ENCODE measurements at regions not wholly inside any gene's neighbourhood (a gene's known extent, or its start where the extent isn't known, plus 50 kb on each side); places are given as distances from the start of the nearest gene placed in this dataset.

GRCh38 chr4:137677863-137678262, 145.6 kb upstream of the PCDH18 start:
- peak; percentile 56 for DNase-seq (ENCODE audit: low read depth)

DNA sequence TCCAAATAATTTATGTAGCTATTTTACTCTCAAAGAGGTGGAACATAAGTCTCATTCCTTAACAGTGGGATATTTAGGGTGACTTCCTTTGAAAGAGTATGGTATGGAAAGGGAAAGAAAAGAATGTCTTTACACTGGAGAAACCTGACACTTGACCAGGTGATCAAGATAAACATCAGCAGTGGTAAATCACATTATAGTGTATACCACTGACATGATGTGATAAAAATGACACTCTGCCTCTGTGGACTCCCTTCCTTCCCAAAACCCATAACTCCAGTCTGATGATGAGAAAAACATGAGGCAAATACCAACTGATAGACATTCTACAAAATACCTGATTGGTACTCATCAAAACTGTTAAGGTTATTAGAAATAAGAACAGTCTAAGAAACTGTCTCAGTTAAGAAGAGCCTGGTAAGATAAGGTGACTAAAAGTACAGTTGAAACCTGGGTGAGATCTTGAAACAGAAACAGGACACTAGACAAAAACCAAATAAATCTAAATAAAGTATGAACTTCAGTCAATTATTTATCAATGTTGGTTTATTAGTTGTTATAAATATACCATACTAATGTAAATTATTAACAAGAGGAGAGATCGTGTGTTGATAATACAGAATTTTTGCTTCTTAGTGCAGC, 144.2 kb upstream of the PCDH18 start:
- DNase-seq (ENCODE audit: low read depth) = no peak

GRCh38 chr4:137674066-137674465, 141.8 kb upstream of the PCDH18 start:
- no peak for DNase-seq (ENCODE audit: low read depth)

DNA sequence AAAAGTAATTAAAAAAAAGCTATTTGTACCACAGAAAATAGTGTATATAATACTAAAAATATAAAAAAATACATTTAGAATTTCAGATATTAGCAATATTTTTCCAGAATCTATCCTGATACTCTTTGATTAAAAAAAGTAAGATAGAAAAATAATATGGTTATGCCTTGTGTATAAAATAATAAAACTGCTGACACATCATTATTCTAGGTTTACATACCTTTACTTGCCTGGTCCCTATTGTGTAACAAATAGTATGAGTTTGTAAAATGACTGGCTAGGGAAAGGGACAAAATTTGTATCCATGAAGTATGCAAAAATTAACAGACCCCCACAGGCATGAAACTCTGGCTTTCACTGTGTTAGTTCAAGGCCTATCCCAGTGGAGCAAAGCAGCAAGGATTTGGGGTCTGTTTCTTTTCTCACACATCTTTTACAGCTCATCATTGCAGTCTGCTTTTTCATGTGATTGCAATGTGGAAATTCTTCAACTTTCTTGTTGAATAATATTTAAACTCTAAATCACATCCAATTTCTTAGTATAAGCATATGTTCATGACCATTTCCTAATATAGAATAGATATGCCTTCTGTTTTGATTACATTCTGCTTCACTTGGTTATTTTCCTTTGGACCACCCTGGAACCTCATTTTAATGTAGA, 136.7 kb upstream of the PCDH18 start:
- no peak for DNase-seq (ENCODE audit: low read depth)

DNA sequence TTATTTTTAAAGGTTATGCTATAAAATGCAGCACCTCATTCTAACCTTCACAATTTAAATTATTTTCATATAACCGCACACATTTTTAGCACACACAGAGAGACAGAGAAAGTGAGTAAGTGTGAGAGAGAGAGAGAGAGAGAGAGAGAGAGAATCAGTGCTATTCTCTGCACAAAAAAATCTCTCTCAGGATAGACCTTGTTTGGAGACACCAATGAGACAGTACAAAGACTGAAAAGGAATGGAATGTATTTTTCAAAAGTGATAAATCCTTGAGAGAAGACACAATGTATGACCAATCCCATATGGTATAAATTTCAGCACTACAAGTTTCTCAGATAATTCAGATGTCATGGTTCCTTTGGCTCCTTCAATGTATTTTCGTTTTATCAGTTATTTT, 132.1 kb upstream of the PCDH18 start:
- no peak for DNase-seq (ENCODE audit: low read depth)

DNA sequence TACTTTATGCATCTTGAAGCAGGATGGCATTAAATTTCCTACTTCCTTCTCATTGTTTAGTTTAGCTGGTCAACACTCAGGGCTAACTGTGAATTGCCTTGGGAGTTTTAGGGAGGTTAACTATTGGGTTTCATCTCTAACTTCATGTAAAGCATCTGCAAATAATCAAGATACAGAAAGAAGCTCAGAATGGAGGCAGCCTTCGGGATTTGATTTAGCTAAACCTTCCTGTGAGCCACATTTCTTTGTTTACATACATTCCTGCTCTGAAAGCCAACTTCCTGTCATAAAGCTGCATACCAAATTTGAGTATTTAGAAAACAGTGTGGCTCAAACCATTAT, 131.7 kb upstream of the PCDH18 start:
- DNase-seq (ENCODE audit: low read depth) = peak; percentile 47

GRCh38 chr4:137663251-137664045, 131.2 kb upstream of the PCDH18 start:
- DNase-seq (ENCODE audit: low read depth) = peak; percentile 12

GRCh38 chr4:137661693-137662092, 129.4 kb upstream of the PCDH18 start:
- DNase-seq (ENCODE audit: low read depth) = no peak

DNA sequence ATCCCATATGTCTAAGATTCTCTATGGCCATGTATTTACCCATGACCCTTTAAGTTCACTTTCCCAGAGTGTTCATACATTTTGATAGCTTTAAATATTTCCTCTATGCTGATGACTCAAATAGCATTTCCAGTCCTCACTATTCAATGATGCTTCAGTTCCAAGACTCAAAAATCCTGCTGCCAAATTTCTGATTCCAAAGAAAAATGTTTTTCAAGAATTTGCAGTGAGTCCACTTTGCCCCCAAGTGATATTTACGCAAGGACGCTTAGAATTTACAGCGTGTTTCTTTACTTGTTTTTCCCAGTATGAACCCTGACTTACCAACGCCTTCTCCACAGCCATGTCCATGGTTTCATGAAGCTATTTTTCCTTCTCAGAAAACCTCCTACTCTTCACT, 127.9 kb upstream of the PCDH18 start:
- no peak for DNase-seq (ENCODE audit: low read depth)

GRCh38 chr4:137659431-137659830, 127.1 kb upstream of the PCDH18 start:
- DNase-seq (ENCODE audit: low read depth) = no peak

DNA sequence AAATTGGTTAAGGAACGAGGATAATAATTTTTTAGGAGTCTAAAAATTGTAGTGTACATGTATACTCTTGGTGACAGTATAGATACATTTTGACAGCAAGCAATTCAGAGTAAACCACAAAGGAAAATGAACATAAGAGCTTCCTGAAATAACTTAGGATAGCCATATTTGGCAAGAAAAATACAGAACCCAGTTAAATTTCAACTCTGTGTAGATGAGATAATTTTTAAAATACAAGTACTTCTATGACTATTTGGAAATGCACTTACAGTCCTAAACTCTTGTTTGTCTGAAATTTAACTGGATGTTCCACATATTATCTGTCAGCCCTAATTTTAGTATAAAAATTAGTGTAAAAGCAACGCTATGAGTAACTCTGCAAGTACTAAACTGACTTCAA, 124.4 kb upstream of the PCDH18 start:
- DNase-seq (ENCODE audit: low read depth) = no peak

- DNase-seq (ENCODE audit: low read depth) = no peak
Measured at GRCh38 chr4:137655302-137655701, 123.0 kb upstream of the PCDH18 start.

GRCh38 chr4:137651128-137651527, 118.8 kb upstream of the PCDH18 start:
- peak; percentile 83 for DNase-seq (ENCODE audit: low read depth)

DNA sequence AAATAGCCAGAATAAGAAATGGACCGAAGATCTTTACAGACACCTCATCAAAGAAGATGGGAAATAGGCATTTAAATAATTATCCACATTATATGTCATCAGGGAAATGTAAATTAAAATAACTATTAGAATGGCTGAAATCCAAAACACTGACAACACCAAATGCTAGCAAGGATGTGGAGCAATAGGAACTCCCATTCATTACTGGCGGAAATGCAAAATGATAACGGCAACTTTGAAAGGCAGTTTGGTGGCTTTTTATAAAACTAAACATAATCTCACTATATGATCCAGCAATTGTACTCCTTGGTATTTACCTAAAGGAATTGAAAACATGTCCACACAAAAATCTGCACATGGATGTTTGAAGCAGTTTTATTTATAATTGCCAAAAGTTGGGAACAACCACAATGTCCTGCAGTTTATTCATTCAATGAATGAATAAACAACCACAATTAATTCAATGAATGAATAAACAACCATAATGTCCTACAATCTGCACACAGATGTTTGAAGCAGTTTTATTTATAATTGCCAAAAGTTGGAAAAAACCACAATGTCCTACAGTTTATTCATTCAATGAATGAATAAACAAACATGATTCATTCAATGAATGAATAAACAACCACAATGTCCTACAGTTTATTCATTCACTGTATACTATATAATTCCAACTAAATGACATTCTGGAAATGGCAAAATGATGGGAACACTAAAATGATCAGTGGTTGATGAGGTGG, 117.6 kb upstream of the PCDH18 start:
- peak; percentile 22 for DNase-seq (ENCODE audit: low read depth)

DNA sequence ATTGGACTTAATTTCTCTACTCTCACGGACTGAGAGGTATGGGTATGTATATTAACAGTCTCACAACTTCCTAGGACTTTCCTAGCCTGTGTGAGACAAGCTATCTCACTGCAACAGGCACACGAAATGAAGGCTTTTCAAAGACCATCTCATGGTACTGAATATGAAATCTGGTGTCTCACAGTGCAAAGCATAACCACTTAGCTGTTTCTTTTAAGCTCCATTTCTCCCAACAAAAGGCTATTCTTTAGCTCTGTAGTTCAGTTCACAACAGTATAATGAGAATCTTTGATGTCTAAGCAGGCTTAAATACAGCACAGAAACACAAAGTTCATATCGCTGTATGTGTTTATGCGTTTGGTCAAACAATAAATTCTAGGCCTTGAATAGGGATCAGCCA, 116.2 kb upstream of the PCDH18 start:
- no peak for DNase-seq (ENCODE audit: low read depth)

DNA sequence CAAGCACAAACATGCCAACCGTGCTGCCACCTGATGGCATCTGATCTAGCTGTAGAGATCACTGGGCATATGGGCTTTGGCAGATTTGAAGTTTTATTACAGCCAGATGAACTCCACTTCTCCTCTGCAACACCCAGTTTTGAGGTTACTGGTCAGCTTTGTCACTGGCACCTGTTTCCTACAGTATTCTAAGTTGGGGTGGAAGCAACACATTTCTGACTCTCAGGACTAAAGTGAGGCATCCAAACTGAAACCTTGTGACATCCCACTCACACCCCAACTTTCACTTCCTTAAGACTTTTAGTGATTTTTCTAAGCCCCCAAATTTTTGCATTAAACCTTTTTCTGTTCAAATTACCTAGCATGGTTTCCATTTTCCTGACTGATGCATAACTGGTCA, 115.1 kb upstream of the PCDH18 start:
- DNase-seq (ENCODE audit: low read depth) = no peak

GRCh38 chr4:137644201-137644600, 111.9 kb upstream of the PCDH18 start:
- DNase-seq (ENCODE audit: low read depth) = peak; percentile 74

DNA sequence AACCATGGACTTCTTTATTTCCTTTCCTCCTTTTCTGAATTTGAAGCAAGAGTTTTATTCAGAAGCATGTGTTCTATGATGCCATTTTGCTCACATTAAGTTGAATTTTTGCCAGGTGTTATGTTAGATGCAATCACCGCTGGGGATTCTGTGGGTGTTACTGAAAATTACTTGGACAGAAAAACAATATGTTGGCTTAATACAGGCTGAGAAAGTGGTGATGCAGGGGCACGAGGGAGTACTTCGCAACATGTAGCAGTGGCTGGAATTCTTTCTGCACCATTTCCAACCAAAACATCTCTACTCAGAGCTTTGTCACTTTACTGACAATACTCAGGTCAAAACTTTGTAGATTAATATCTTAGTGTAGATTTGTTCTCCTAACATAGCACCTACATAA, 109.2 kb upstream of the PCDH18 start:
- DNase-seq (ENCODE audit: low read depth) = no peak

DNA sequence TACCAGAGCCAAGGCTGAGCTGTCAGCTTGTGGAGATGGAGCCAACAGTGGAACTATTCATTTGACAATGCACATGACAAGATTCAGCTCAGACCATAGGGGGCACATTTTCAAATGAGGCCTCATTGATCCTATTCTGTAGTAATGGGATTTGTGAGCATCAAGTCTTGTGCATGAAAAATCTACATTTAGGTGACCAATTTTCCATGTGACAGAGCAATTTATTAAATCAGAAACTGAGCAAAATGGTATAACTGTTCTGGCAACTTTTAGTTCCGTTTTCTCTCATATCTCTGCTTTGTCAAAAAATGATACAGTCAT, 108.5 kb upstream of the PCDH18 start:
- no peak for DNase-seq (ENCODE audit: low read depth)

GRCh38 chr4:137640156-137640837, 108.0 kb upstream of the PCDH18 start:
- no peak for DNase-seq (ENCODE audit: low read depth)

DNA sequence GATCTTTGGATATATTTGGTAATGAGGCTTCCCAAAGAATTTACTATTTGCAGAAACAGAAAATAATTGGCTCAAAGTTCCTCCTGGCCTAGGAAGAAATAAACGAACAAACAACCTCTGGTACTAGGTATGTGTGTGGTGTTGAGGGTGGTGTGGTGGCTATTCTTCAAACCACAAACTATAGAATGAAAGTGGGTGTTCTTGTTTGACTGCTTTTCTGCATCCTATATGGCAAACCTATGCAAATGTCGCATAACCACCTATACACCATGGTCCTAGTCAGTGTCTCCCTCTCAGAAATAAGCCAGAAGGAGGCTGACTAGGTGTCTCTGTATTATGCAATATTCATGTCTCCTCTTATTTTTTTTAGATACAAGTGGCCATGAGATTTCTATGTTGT, 106.6 kb upstream of the PCDH18 start:
- no peak for DNase-seq (ENCODE audit: low read depth)

- no peak for DNase-seq (ENCODE audit: low read depth)
Measured at GRCh38 chr4:137635601-137636000, 103.3 kb upstream of the PCDH18 start.
